IMR-90 (cell line): ENCODE measurements at regions not wholly inside any gene's neighbourhood (a gene's known extent, or its start where the extent isn't known, plus 50 kb on each side); places are given as distances from the start of the nearest gene placed in this dataset.

Experiments
- ATAC-seq: fragments of 200-7000 bp; cut with Tn5 transposase; 2 replicates; pipeline ENCODE4 v1.9.1; 2020; ENCODE audit warnings: low read depth, mild to moderate bottlenecking, moderate library complexity
- BruUV-seq: library from RNA; stranded (reverse); fragments of 400-500 nt; replicated peaks from 2 replicates; lab custom pipeline; 2021; lab: Mats Ljungman, UMichigan
- CTCF ChIA-PET: fragments of 300-600 bp; formaldehyde crosslinking; extraction: SDS; loops from one replicate; lab custom pipeline; 2021; ENCODE audit warnings: antibody characterized with exemption; lab: Yijun Ruan, JAX
- POLR2A ChIA-PET: fragments of 300-600 bp; sonication (Branson Sonifier 250); formaldehyde crosslinking; loops from one replicate; lab custom pipeline; 2022; ENCODE audit warnings: antibody characterized with exemption; ENCODE audit not compliant: unreplicated experiment; lab: Charles Lee
- DNase-seq: peaks from one replicate; pipeline ENCODE4 v3.0.0; 2013
- H2AFZ ChIP-seq: replicated peaks from 2 replicates; pipeline ENCODE3; 2013; ENCODE audit warnings: low read length, mild to moderate bottlenecking; ENCODE audit not compliant: poor library complexity
- H2AK5ac ChIP-seq: 2 replicates; pipeline ENCODE4 v1.6.1; 2013; ENCODE audit warnings: low read depth, low read length, inconsistent platforms
- H2AK9ac ChIP-seq: replicated peaks from 2 replicates; pipeline ENCODE3; 2013; ENCODE audit warnings: mild to moderate bottlenecking, low read depth, low read length, moderate library complexity; ENCODE audit not compliant: poor library complexity
- H2BK120ac ChIP-seq: 2 replicates; pipeline ENCODE4 v1.6.1; 2013; ENCODE audit warnings: low read depth, low read length, inconsistent platforms
- H2BK15ac ChIP-seq: 3 replicates; pipeline ENCODE4 v1.6.1; 2013; ENCODE audit warnings: low read depth, low read length, inconsistent platforms
- H2BK20ac ChIP-seq: 2 replicates; pipeline ENCODE4 v1.6.1; 2013; ENCODE audit warnings: low read depth, mild to moderate bottlenecking, inconsistent platforms, low read length, moderate library complexity
- H2BK5ac ChIP-seq: 2 replicates; pipeline ENCODE4 v1.6.1; 2013; ENCODE audit warnings: mild to moderate bottlenecking, low read depth, low read length, inconsistent platforms; ENCODE audit not compliant: poor library complexity, severe bottlenecking
- H3K14ac ChIP-seq: replicated peaks from 2 replicates; pipeline ENCODE4 v1.6.1; 2013; ENCODE audit warnings: low read depth, low read length, inconsistent platforms
- H3K18ac ChIP-seq: 2 replicates; pipeline ENCODE4 v1.6.1; 2013; ENCODE audit warnings: low read depth, low read length, control low read depth
- H3K23ac ChIP-seq: 2 replicates; pipeline ENCODE4 v1.6.1; 2013; ENCODE audit warnings: low read depth, low read length, inconsistent platforms
- H3K27ac ChIP-seq: 2 replicates; pipeline ENCODE4 v1.5.1; 2013; ENCODE audit warnings: mild to moderate bottlenecking, control low read depth, low read length; ENCODE audit not compliant: insufficient read depth
- H3K27me3 ChIP-seq: 2 replicates; pipeline ENCODE4 v1.6.1; 2013; ENCODE audit warnings: low read length; ENCODE audit not compliant: control insufficient read depth, insufficient read depth
- H3K36me3 ChIP-seq: 2 replicates; pipeline ENCODE4 v1.6.1; 2013; ENCODE audit warnings: low read length, mixed read lengths; ENCODE audit not compliant: control insufficient read depth, insufficient read depth
- H3K4ac ChIP-seq: 2 replicates; pipeline ENCODE4 v1.6.1; 2013; ENCODE audit warnings: low read depth, low read length, inconsistent platforms
- H3K4me1 ChIP-seq: 2 replicates; pipeline ENCODE4 v1.6.1; 2013; ENCODE audit warnings: low read length, mixed read lengths; ENCODE audit not compliant: control insufficient read depth, insufficient read depth
- H3K4me2 ChIP-seq: 2 replicates; pipeline ENCODE4 v1.6.1; 2013; ENCODE audit warnings: low read depth, mild to moderate bottlenecking, control low read depth, low read length, moderate library complexity
- H3K4me3 ChIP-seq: 2 replicates; pipeline ENCODE4 v1.5.1; 2013; ENCODE audit warnings: low read depth, mild to moderate bottlenecking, control low read depth, low read length, moderate library complexity; ENCODE audit not compliant: insufficient read depth
- H3K56ac ChIP-seq: 2 replicates; pipeline ENCODE4 v1.6.1; 2013; ENCODE audit warnings: low read length, inconsistent platforms; ENCODE audit not compliant: insufficient read depth; ENCODE audit errors: extremely low read depth
- H3K79me1 ChIP-seq, 2 experiments: 2 replicates each; pipeline ENCODE4 v1.6.1; 2013; ENCODE audit warnings: low read length in 2 of 2, inconsistent platforms in 1 of 2, low read depth in 1 of 2
- H3K9ac ChIP-seq: 2 replicates; pipeline ENCODE4 v1.6.1; 2013; ENCODE audit warnings: low read depth, low read length, control low read depth
- H3K9me1 ChIP-seq: 2 replicates; pipeline ENCODE4 v1.6.1; 2013; ENCODE audit warnings: low read length, inconsistent platforms; ENCODE audit not compliant: insufficient read depth
- H3K9me3 ChIP-seq: 2 replicates; pipeline ENCODE4 v1.6.1; 2013; ENCODE audit warnings: low read length; ENCODE audit not compliant: control insufficient read depth, insufficient read depth
- H4K20me1 ChIP-seq: 2 replicates; pipeline ENCODE4 v1.6.1; 2013; ENCODE audit warnings: low read length, inconsistent platforms; ENCODE audit not compliant: insufficient read depth
- H4K5ac ChIP-seq: 2 replicates; pipeline ENCODE4 v1.6.1; 2013; ENCODE audit warnings: mild to moderate bottlenecking, low read depth, low read length, control low read depth
- H4K8ac ChIP-seq, 2 experiments: 2 replicates each; pipeline ENCODE4 v1.6.1; 2013; ENCODE audit warnings: low read depth in 2 of 2, low read length in 2 of 2, control low read depth in 1 of 2, inconsistent platforms in 1 of 2
- H4K91ac ChIP-seq: 2 replicates; pipeline ENCODE4 v1.6.1; 2013; ENCODE audit warnings: low read depth, low read length, inconsistent platforms; ENCODE audit not compliant: insufficient read depth
- CEBPB ChIP-seq: IDR thresholded peaks from 2 replicates; pipeline ENCODE4 v1.6.1; 2012; ENCODE audit warnings: low read depth, low read length, improper control_type of control experiment
- CTCF ChIP-seq: conservative IDR thresholded peaks from 2 replicates; pipeline ENCODE4 v1.5.1; 2012; ENCODE audit warnings: mild to moderate bottlenecking, low read depth, low read length, improper control_type of control experiment
- FOS ChIP-seq: fragments of 150-350 bp; IDR thresholded peaks from 2 replicates; pipeline ENCODE4 v1.6.1; 2016; ENCODE audit warnings: low read depth, low read length
- MAZ ChIP-seq: IDR thresholded peaks from 2 replicates; pipeline ENCODE4 v1.6.1; 2012; ENCODE audit warnings: low read depth, mild to moderate bottlenecking, low read length, improper control_type of control experiment, moderate library complexity, borderline replicate concordance
- MXI1 ChIP-seq: IDR thresholded peaks from 2 replicates; pipeline ENCODE4 v1.6.1; 2012; ENCODE audit warnings: low read depth, mild to moderate bottlenecking, low read length, moderate library complexity, borderline replicate concordance
- NFE2L2 ChIP-seq: fragments of 150-350 bp; IDR thresholded peaks from 2 replicates; pipeline ENCODE4 v1.6.1; 2016; ENCODE audit warnings: low read depth, mild to moderate bottlenecking, low read length
- RAD21 ChIP-seq: IDR thresholded peaks from 2 replicates; pipeline ENCODE4 v1.6.1; 2012; ENCODE audit warnings: low read length, improper control_type of control experiment
- SMC3 ChIP-seq: fragments of 150-350 bp; IDR thresholded peaks from 2 replicates; pipeline ENCODE4 v1.6.1; 2016; ENCODE audit warnings: low read depth, mild to moderate bottlenecking, antibody characterized with exemption, low read length, moderate library complexity
- WGBS, 2 experiments: methylation state at CpG; one replicate each; pipeline versions ENCODE4 v1.1.5 to v1.1.7; 2013; ENCODE audit warnings: missing lambda C conversion rate in 2 of 2; ENCODE audit not compliant: insufficient read length in 1 of 2; ENCODE audit errors: extremely low coverage in 2 of 2; 5-methylcytosine and 5-hydroxymethylcytosine counted together
- dilution Hi-C: fragments of 300-500 bp; cut with HindIII; formaldehyde crosslinking; loops from one replicate; pipeline ENCODE4 v1.14.3; 2018; ENCODE audit warnings: low sequenced_read_pairs; ENCODE audit not compliant: unreplicated experiment
- in situ Hi-C: fragments of 300-500 bp; cut with MboI; formaldehyde crosslinking; loops from 3 replicates; pipeline ENCODE4 v1.14.3; 2019; ENCODE audit warnings: low sequenced_read_pairs, inconsistent platforms, mixed read lengths
- intact Hi-C: fragments of 100-400 bp; cut with micrococcal nuclease; formaldehyde crosslinking; loops from 2 replicates; pipeline ENCODE4 v1.10.0; 2022

- ATAC-seq, result no peak
- BruUV-seq, result no TSS peak
- no peak overlapping the region for H2BK15ac ChIP-seq
- no peak overlapping the region for H3K23ac ChIP-seq
- H2BK5ac ChIP-seq, result peak overlapping the region; percentile 50
- POLR2A ChIA-PET, result no interaction called here
- no peak overlapping the region for H4K5ac ChIP-seq
- no peak overlapping the region for H2AK9ac ChIP-seq
- no peak overlapping the region for H2BK120ac ChIP-seq
- no peak for DNase-seq
- no peak overlapping the region for H2AK5ac ChIP-seq
- H3K4me1 ChIP-seq, result no peaks in the 10 kb centered on the region
- 63% methylated on average over 1 of the region's 1 CpG; no CpG with 5 or more reads in 1 of the 2 experiments for WGBS, 2 experiments
- H4K20me1 ChIP-seq, result no peaks in the 10 kb centered on the region
- H3K27ac ChIP-seq, result no peak overlapping the region
- H3K4ac ChIP-seq, result no peak overlapping the region
- in situ Hi-C loops, result no loop called here
- H3K56ac ChIP-seq, result no peak overlapping the region
- TF ChIP-seq MXI1, result no peak
- TF ChIP-seq FOS, result no peak
- no peak for TF ChIP-seq SMC3
- no peak for TF ChIP-seq CTCF
- TF ChIP-seq NFE2L2, result no peak
- TF ChIP-seq RAD21, result no peak
- TF ChIP-seq MAZ, result no peak
- no peak for TF ChIP-seq CEBPB
- peaks cover 19% of the 10 kb centered on the region for H3K9me3 ChIP-seq
- no peak overlapping the region for H3K14ac ChIP-seq
- no peak overlapping the region for H4K91ac ChIP-seq
- no peak overlapping the region for H3K18ac ChIP-seq
- H3K4me3 ChIP-seq, result no peak overlapping the region
- H3K9ac ChIP-seq, result no peak overlapping the region
- H4K8ac ChIP-seq, result no peak overlapping the region
- no peak overlapping the region for H3K4me2 ChIP-seq
- H3K79me1 ChIP-seq, result no peaks in the 10 kb centered on the region
- H3K27me3 ChIP-seq, result no peaks in the 10 kb centered on the region
- no peaks in the 10 kb centered on the region for H3K36me3 ChIP-seq
- CTCF ChIA-PET, result no interaction called here
- no peak overlapping the region for H2AFZ ChIP-seq
- no peak overlapping the region for H2BK20ac ChIP-seq
- intact Hi-C loops, result no loop called here
- H3K9me1 ChIP-seq, result no peaks in the 10 kb centered on the region
- dilution Hi-C loops, result no loop called here
These were observed 224.5 kb upstream of the MAF start for GRCh38 chr16:79825002-79825401.
